GM23338 (cell line): ENCODE measurements at regions not wholly inside any gene's neighbourhood (a gene's known extent, or its start where the extent isn't known, plus 50 kb on each side); places are given as distances from the start of the nearest gene placed in this dataset.

Experiments
- ATAC-seq: fragments of 200-7000 bp; cut with Tn5 transposase; 3 replicates; pipeline ENCODE4 v1.9.1; 2020
- DNase-seq: peaks from one replicate; pipeline ENCODE4 v3.0.0-alpha.2; 2015; ENCODE audit warnings: low spot score
- H2AFZ ChIP-seq: fragments of 200-600 bp; sonication (generic); 2 replicates; pipeline ENCODE4 v1.8.0; 2016; ENCODE audit warnings: antibody characterized with exemption, mild to moderate bottlenecking, moderate library complexity
- H3F3A ChIP-seq: fragments of 200-600 bp; sonication (generic); replicated peaks from 2 replicates; pipeline ENCODE4 v1.8.0; 2017; ENCODE audit warnings: antibody characterized with exemption, mixed run types, low read depth
- H3K27ac ChIP-seq: fragments of 200-600 bp; sonication (generic); 2 replicates; pipeline ENCODE4 v1.6.1; 2016; ENCODE audit warnings: low read depth
- H3K27me3 ChIP-seq: fragments of 200-600 bp; sonication (generic); 2 replicates; pipeline ENCODE4 v1.8.0; 2016; ENCODE audit warnings: mild to moderate bottlenecking, mixed run types, moderate library complexity; ENCODE audit not compliant: insufficient read depth
- H3K36me3 ChIP-seq: fragments of 200-600 bp; sonication (generic); 2 replicates; pipeline ENCODE4 v1.8.0; 2016; ENCODE audit warnings: mild to moderate bottlenecking; ENCODE audit not compliant: insufficient read depth
- H3K4me1 ChIP-seq: fragments of 200-600 bp; sonication (generic); 2 replicates; pipeline ENCODE4 v1.8.0; 2016; ENCODE audit warnings: mild to moderate bottlenecking, moderate library complexity; ENCODE audit not compliant: insufficient read depth
- H3K4me2 ChIP-seq: fragments of 200-600 bp; sonication (generic); 2 replicates; pipeline ENCODE4 v1.7.1; 2017; ENCODE audit warnings: mixed run types
- H3K4me3 ChIP-seq: fragments of 200-600 bp; sonication (generic); 2 replicates; pipeline ENCODE4 v1.6.1; 2016; ENCODE audit warnings: mixed run types
- H3K79me2 ChIP-seq: fragments of 200-600 bp; sonication (generic); replicated peaks from 2 replicates; pipeline ENCODE4 v1.8.0; 2017; ENCODE audit warnings: mild to moderate bottlenecking; ENCODE audit not compliant: insufficient read depth
- H3K9me2 ChIP-seq: fragments of 200-600 bp; sonication (generic); 2 replicates; pipeline ENCODE4 v1.8.0; 2017; ENCODE audit not compliant: insufficient read depth
- H4K20me1 ChIP-seq: fragments of 200-600 bp; sonication (generic); replicated peaks from 2 replicates; pipeline ENCODE4 v1.8.0; 2017; ENCODE audit warnings: mild to moderate bottlenecking; ENCODE audit not compliant: insufficient read depth
- H3K27ac Mint-ChIP-seq: 2 replicates; pipeline ENCODE4 v1.8.0; 2020; ENCODE audit warnings: inconsistent platforms, mild to moderate bottlenecking, moderate library complexity, mixed read lengths
- H3K27me3 Mint-ChIP-seq: 3 replicates; pipeline ENCODE4 v1.8.0; 2022; ENCODE audit warnings: low read depth, mild to moderate bottlenecking, moderate library complexity, mixed read lengths, inconsistent platforms; ENCODE audit not compliant: insufficient read depth, poor library complexity
- H3K36me3 Mint-ChIP-seq: 3 replicates; pipeline ENCODE4 v1.8.0; 2021; ENCODE audit warnings: low read depth, mild to moderate bottlenecking, inconsistent platforms, moderate library complexity, mixed read lengths
- H3K4me1 Mint-ChIP-seq: 3 replicates; pipeline ENCODE4 v1.8.0; 2020; ENCODE audit warnings: mild to moderate bottlenecking, inconsistent platforms, mixed read lengths
- H3K4me3 Mint-ChIP-seq: 3 replicates; pipeline ENCODE4 v1.8.0; 2021; ENCODE audit warnings: moderate library complexity, mild to moderate bottlenecking, inconsistent platforms, mixed read lengths
- H3K9me3 Mint-ChIP-seq: 3 replicates; pipeline ENCODE4 v1.8.0; 2020; ENCODE audit warnings: moderate library complexity, mild to moderate bottlenecking, inconsistent platforms, mixed read lengths
- CREB1 ChIP-seq: fragments of 250-450 bp; sonication (Bioruptor Pico); IDR thresholded peaks from 2 replicates; pipeline ENCODE4 v1.5.0; 2020; ENCODE audit warnings: low read depth, mild to moderate bottlenecking, moderate library complexity
- CTCF ChIP-seq, 2 experiments: fragments of 200-600 bp in 1 of 2; sonication (generic) in 1 of 2; conservative IDR thresholded peaks; 2 replicates each; pipeline versions ENCODE4 v1.5.1 to v1.6.1; 2016 to 2017; ENCODE audit warnings: antibody characterized with exemption in 2 of 2, low read depth in 2 of 2, mild to moderate bottlenecking in 2 of 2, moderate library complexity in 1 of 2
- EZH2 ChIP-seq: fragments of 200-600 bp; sonication (generic); IDR thresholded peaks from one replicate; pipeline ENCODE4 v1.8.0; 2017; ENCODE audit warnings: antibody characterized with exemption, mild to moderate bottlenecking, low read depth; ENCODE audit not compliant: unreplicated experiment
- EZH2phosphoT487 ChIP-seq: fragments of 200-600 bp; sonication (generic); IDR thresholded peaks from one replicate; pipeline ENCODE4 v1.8.1; 2018; ENCODE audit warnings: antibody characterized with exemption; ENCODE audit not compliant: unreplicated experiment
- NANOG ChIP-seq: IDR thresholded peaks from 2 replicates; pipeline ENCODE4 v1.6.1; 2016; ENCODE audit warnings: antibody characterized with exemption, borderline replicate concordance
- POLR2AphosphoS5 ChIP-seq: IDR thresholded peaks from 2 replicates; pipeline ENCODE4 v1.6.1; 2016; ENCODE audit warnings: antibody characterized with exemption, low read depth
- REST ChIP-seq: IDR thresholded peaks from one replicate; pipeline ENCODE4 v1.6.1; 2018; ENCODE audit warnings: antibody characterized with exemption; ENCODE audit not compliant: unreplicated experiment
- ZNF114 ChIP-seq: fragments of 250-450 bp; sonication (Bioruptor Pico); IDR thresholded peaks from 2 replicates; pipeline ENCODE4 v1.5.0; 2020; ENCODE audit warnings: mild to moderate bottlenecking, moderate library complexity
- ZNF462 ChIP-seq: fragments of 250-450 bp; sonication (Bioruptor Pico); IDR thresholded peaks from 2 replicates; pipeline ENCODE4 v1.5.0; 2020; ENCODE audit warnings: mild to moderate bottlenecking, moderate library complexity

GRCh38 chr9:31372799-31373587 is 1011.5 kb upstream of the ACO1 start:
- Histone ChIP-seq H3K4me2 (no peak overlapping the region), H3K27me3 (no peaks in the 10 kb centered on the region), H3K4me1 (no peaks in the 10 kb centered on the region), H3K4me3 (no peak overlapping the region), H3F3A (no peaks in the 10 kb centered on the region), H3K79me2 (no peaks in the 10 kb centered on the region), H3K36me3 (no peaks in the 10 kb centered on the region), H3K27ac (no peak overlapping the region), H4K20me1 (no peaks in the 10 kb centered on the region), H2AFZ (no peak overlapping the region), H3K9me2 (no peaks in the 10 kb centered on the region)
- DNase-seq (no peak), ATAC-seq (no peak)
- no peak overlapping the region for H3K4me3 Mint-ChIP-seq
- TF ChIP-seq POLR2AphosphoS5 (no peak), ZNF114 (CRISPR knock-in tag) (no peak), CREB1 (CRISPR knock-in tag) (no peak), NANOG (no peak), EZH2phosphoT487 (no peak)
- H3K27ac Mint-ChIP-seq, result no peak overlapping the region
- H3K27me3 Mint-ChIP-seq, result no peaks in the 10 kb centered on the region
- no peaks in the 10 kb centered on the region for H3K4me1 Mint-ChIP-seq
- H3K9me3 Mint-ChIP-seq, result 0 out of 3 replicates have a peak, but pooled peaks cover 3% of the 10 kb centered on the region
- no peaks in the 10 kb centered on the region for H3K36me3 Mint-ChIP-seq

- Histone ChIP-seq H2AFZ (no peak overlapping the region), H3F3A (no peaks in the 10 kb centered on the region), H3K36me3 (no peaks in the 10 kb centered on the region), H3K9me2 (0 out of 2 replicates have a peak, but pooled peaks cover 4% of the 10 kb centered on the region), H3K27me3 (no peaks in the 10 kb centered on the region), H4K20me1 (no peaks in the 10 kb centered on the region), H3K79me2 (no peaks in the 10 kb centered on the region), H3K27ac (no peak overlapping the region), H3K4me1 (no peaks in the 10 kb centered on the region), H3K4me2 (no peak overlapping the region), H3K4me3 (no peak overlapping the region)
- no peak for ATAC-seq
- DNase-seq, result no peak
- no peak overlapping the region for H3K27ac Mint-ChIP-seq
- 0 out of 3 replicates have a peak, but pooled peaks cover 3% of the 10 kb centered on the region for H3K9me3 Mint-ChIP-seq
- H3K27me3 Mint-ChIP-seq, result no peaks in the 10 kb centered on the region
- H3K36me3 Mint-ChIP-seq, result no peaks in the 10 kb centered on the region
- no peak overlapping the region for H3K4me3 Mint-ChIP-seq
- no peaks in the 10 kb centered on the region for H3K4me1 Mint-ChIP-seq
- TF ChIP-seq ZNF462 (CRISPR knock-in tag) (no peak), EZH2 (no peak), CTCF (conservative IDR thresholded peaks at IDR 0.05; ENCODE audit: low read depth in 2 of 2) (no peak), REST (no peak)
Measured at GRCh38 chr9:31377358-31377757, 1007.1 kb upstream of the ACO1 start.
